GM19463 (cell line): ENCODE measurements at regions not wholly inside any gene's neighbourhood (a gene's known extent, or its start where the extent isn't known, plus 50 kb on each side); places are given as distances from the start of the nearest gene placed in this dataset.
A peak's percentile ranks its signal among the peaks of the same experiment; 100 is the strongest.

Experiments used
- ATAC-seq: cut with Tn5 transposase; IDR thresholded peaks from one replicate; pipeline ENCODE4 v1.9.1; 2021; ENCODE audit warnings: mild to moderate bottlenecking, moderate library complexity; ENCODE audit not compliant: unreplicated experiment

DNA sequence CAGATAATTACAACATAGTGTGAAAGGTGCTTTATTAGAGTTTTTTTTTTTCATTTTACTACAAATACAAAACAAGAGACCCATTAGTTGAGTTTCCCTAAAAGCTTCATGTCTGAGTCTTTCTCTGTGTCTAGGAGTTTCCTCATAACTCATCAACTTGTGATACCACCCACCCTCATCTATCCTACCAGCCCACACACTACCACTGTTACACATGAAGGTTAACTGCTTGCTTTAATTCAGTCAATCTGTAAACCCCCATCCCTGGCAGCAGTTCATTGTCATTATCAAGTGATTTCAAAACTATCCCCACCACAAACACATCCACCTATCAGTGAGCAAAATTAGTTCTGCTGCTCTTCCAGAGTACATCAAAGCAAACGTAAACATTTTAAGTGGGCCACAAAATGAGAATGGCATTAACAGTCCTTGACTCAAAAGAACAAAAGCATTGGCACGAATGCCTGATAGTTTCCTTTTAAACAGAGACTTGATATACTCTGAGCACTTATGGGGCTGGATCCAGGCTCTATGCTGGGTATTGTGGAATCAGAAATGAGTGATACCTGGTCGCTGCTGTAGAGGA is 331.6 kb upstream of the FAM241A start:
- ATAC-seq: no peak

DNA sequence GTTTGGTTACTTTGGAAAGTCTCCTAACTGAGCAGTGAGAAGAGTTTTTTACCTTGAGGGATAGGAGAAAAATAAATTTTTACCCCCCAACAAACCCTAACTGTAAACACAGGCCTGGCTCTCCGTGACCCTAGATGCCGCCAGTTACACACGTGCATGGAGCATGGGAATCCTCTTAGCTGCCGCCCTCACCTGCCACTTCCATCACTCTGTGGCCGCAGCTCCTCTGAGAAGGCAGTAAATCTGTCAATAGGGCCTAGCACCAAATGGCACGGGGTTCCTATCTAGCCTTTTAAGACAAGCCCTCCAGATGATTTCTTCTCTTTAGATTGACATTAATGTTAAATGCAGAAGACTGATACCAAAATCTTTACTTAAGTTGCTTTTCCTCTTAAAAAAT is 330.3 kb upstream of the FAM241A start:
- no peak for ATAC-seq

DNA sequence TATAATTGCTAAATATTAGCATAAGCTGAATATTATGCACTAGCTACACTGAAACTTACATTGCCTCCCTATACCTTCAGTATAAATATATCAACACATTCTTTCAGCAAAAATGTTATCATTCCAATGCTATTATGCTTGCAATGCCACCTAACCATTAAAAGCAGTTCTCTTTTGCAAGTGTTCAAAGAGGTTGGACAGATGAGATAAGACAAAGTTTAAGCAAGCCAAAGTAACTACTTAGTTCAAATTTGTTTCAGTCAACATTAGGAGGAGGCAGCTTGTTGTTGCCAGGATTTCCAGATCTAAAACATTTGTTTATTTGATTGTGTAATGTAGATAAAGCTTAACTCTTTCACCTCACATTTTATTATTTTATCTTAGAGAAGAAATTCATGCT is 323.9 kb upstream of the FAM241A start:
- no peak for ATAC-seq

DNA sequence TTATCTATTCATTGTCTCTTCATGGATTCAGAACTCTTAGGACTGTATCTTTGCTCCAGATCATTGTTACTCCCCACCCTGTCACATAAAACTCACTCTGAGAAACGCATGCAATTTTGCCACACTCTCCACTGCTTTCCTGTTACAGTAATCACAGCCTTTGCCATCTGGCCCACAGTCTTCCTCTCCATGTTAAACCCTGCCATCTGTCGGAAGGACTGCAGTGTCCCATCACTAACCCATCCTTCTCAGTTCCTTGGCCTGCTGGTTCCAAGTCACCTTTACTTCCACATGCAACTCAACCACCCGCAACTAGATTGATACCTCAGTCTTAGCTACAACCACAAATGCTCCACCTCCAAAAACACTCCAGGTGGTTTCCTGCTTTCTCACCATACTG is 308.7 kb upstream of the FAM241A start:
- no peak for ATAC-seq

DNA sequence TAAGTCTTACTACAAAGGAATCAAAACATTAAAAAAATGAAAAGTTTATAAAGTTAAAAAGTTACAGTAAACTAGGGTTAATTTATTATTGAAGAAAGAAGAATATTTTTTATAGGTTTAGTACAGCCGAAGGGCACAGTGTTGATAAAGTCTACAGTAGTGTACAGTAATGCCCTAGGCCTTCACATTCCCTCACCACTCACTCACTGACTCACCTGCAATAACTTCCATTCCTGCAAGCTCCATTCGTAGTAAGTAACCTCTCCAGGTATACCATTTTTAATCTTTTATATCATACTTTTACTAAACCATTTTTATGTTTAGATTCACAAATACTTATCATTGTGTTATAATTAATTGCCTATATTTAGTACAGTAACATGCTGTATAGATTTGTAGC is 307.5 kb upstream of the FAM241A start:
- ATAC-seq: no peak

DNA sequence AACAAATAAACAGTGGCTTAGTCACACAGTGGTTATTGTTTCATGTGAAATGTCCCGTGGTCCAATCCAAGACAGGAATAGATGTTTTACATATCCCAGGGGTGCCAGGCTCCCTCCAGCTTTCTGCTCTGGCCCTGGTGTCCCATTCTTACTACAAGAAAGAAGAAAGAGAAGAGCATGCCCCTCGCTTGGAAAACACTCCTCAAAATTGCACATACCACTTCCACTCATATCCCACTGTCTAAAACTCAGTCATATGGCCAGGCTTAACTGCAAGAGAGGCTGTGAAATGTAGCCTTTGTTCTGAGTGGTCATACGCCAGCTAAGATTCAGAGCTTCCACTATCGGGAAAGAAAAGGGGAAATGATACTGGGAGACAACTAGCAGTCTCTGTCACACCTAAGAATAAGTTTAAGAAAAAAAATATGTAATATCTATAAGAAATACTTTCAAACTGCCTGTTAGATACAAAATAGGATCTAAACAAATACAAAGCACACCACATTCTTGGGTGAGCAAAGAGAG is 306.8 kb upstream of the FAM241A start:
- ATAC-seq: peak; percentile 87

DNA sequence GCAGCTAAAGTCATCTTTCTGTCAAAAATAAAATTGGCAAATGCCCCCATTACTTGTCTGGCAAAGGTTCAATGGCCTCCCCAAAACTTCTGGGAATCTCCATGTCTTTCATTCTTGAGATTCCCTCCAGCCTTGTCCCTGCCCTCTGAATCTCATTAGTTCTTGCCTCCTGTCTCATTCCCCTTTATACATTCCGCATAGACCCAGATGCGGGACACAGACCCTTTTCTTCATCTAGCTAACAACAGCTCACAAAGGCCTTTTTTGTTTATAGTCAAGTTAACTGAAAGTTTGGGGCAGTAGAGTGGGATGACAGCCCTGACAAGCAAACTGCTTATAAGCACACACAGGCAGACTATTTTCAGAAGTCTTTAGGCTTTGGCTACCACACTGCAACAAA is 306.1 kb upstream of the FAM241A start:
- no peak for ATAC-seq

DNA sequence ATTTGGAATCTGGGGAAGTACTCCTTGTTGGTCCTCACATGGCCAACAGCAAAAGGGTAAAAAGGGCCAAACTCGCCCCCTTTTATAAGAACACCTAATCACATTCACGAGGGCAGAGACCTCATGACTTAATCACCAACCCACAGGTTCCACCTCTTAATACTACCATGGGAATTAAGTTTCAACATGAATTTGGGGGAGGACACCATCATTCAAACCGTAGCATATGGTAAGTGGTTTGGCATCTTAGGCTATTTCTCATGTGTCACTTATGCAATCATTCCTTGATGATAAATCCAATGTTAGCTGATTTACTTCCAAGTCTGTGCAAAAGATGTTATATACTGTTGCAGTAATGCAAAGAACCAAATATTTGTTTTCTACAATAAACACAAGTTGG is 302.9 kb upstream of the FAM241A start:
- no peak for ATAC-seq

DNA sequence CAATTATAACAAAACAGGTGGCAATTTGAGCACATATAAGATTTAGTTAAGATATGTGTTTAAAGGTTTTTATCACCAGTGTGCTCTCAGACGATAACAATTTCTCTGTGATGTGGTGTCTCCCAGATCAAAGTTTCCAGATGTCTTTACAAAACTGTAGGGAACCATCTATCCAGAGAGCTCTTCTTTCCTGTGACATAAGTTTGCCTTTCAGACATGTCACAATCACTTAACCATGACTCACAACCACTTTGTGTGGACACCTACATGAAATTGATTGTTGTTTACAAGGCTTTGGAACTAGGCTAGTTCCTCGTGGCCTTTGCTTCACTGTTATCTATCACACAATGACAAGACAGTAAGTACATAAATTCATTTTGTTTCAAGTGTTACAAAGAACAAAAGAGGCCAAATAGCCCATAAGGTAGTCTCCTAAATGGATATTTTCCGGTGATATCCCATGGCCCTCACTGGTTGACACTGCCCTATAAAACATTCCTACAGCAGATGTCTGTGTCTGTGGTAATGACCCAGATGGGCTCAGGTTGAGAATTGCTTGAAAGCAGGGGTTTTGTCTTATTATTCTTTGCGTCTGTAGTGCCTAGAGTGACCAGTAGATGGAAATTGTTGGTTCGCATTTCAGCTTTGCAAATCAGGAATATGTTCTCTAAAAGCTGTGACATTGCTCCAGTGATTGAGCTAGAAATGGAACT is 297.8 kb upstream of the FAM241A start:
- ATAC-seq: no peak

DNA sequence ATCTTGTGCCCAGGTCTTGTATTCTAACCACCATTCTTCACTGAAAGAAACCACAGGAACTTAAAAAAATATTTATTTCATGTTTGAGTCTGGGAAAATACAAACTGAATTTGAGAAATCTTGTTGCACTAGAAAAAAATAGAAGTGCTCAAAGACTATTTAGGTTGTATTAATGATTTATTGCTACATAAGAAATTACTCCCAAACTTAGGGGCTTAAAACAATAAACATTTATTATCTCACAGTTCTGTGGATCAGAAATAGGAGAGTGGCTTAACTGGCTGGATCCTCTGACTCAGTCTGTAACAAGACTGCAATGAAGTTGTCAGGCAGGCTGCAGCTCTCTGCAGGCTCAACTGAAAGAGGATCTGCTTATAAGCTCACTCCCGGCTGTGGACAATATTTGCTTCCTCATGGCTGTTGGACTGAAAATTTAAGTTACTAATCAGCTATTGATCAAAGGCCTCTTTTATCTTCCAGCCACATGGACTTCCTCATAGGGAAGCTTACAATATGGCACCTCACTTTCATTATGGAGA is 295.4 kb upstream of the FAM241A start:
- ATAC-seq: no peak

DNA sequence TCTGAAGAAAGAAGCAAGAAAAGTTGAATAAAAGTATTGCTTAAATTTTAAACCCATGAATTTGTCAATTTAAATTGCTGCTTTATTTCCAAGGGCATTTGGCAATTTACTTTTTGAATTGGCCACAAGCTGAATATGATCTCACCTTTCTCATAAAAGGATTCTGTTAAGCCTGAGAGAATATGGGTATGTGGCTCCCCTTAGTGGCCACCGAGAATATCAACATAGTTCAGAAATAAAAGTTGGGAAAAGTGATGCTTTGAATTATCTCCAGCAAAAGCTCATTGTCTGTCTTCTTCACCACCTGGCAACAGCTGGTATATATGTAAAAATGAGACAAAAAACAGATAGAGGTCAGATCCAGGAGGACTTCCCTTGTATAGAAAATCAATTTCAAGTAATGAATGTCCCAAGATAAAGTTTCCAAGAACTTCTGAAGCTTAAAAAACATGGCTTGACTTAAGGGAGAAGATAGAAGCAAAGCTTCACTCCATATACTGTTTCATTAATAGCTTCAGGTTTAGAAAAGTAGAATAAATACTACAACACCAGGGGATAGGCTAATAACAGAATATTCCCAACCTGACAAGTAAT is 290.7 kb upstream of the FAM241A start:
- ATAC-seq: peak; percentile 75

DNA sequence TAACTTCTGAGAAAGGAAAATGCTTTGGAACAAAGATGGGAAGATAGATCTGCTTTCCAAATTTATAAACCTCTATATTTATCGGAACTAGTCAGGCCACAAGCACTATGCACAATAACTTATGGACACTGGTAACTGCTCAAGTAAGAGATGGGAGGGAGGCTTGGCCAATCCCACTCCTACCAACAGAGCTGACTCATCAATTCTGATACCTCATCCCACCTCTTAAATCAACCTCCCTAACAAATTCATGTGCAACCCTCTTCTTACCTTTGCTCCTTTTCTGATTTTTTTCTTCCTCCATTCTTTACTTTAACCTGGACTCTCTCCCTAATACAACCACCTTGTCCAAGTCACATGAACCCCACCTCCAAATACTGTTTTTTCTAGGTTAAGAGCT is 289.9 kb upstream of the FAM241A start:
- ATAC-seq: no peak

DNA sequence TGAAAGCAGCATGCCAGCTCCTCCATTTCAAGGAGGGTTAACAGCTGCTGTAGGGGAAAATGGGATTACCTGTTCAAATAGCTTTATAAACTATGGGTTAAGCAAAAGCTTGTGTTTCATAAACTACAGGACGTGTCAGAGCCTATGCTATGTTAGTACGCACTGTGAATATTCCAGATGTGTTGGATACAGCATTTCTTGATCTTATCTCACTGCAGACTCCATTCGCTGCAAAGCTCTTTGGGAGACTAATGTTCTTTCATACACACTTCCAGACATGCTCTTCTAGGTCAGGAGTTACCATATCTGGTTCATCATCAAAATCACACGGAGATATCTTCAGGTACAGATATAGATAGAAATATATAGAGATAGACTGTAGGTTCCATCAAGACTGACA is 281.2 kb upstream of the FAM241A start:
- no peak for ATAC-seq

DNA sequence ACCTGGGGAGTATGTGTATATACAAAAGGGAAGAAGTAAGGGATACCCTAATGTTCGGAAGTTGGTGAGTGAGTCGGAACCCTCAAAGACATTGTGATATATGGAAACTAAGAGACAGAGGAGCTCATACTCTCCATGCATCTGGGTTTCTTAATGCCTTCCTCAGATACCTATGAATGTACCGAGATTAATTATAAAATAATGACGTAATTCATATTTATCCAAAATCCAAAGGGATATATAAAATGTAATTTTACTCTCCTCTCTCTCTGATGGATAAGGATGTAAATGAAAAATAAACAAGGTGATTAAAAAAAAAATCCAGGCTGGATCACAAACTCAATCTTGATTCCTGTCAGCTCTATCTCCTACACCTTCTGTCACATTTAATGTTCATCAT is 275.9 kb upstream of the FAM241A start:
- ATAC-seq: no peak

DNA sequence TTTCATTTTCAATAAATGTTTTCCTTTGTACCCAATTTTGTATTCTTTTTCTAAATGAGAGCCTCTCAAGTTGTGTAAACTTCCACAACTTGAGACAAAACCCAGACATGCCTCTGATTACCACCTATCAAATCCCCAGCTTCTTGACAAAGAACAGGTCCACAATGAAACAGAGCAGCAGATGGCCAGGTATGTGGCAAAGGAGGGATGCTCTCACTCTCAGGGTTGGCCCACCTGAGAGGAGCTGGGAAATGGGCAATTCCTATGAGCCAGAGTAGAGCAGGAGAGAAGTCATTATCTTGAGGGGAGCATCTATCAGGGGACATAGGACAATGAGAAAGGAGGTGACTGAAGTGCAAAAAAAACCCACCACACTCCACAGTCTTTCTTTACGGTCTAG is 273.5 kb upstream of the FAM241A start:
- ATAC-seq: no peak

DNA sequence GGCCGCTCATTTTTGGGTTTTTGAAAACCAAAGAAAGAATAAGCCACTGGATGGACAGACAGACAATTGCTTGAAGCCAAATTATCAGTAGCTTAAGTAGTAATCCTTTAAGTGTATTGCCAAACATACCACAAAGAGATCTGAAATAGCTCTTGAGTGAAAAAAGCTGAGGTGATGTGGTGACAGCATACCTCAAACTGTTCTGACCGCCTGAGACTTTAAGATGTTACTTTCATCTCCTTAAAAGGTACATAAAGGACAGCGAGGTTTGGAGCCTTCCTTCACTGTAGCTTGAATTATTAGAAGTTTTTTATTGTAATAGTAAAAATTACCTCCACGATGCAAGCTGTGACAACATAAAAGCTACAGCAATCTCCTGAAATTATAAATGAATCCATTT is 271.5 kb upstream of the FAM241A start:
- no peak for ATAC-seq

DNA sequence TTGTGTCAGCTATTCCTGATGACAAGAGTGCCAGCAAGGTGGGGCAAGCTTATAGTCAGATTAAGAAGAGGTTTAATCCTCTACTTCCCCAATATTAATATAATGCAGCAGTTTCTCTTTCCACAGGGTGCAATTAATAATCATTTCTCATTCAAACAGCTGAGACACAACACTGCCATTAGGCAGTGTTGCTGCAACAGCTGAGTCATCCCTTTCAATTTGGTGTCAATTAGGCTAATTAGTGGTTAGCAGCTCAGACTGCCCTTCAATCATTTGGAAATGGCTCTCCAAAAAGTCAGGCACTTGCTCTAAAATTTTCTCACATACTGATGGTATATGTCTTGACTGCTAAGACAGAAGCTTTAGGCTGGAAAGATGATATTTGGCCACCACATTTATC is 265.7 kb upstream of the FAM241A start:
- peak; percentile 75 for ATAC-seq

DNA sequence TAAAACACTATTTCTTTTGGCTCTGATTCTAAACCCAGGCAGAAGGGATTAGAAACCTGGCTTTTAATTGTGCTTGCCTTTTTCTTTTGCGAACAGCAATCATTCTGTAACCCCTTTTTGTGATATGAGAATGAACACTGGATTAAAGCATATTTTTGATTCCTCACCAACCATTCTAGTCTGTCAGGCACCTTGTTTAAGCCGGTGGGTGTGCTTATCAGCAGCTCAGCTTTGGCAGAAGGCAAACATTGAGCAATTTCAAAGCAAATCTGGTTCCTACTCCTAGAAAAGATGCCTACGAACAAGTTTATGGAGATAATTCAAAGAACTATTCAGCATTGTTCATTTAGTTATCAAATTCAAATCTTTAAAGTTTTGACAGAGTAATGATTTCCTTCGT is 265.1 kb upstream of the FAM241A start:
- ATAC-seq: no peak

DNA sequence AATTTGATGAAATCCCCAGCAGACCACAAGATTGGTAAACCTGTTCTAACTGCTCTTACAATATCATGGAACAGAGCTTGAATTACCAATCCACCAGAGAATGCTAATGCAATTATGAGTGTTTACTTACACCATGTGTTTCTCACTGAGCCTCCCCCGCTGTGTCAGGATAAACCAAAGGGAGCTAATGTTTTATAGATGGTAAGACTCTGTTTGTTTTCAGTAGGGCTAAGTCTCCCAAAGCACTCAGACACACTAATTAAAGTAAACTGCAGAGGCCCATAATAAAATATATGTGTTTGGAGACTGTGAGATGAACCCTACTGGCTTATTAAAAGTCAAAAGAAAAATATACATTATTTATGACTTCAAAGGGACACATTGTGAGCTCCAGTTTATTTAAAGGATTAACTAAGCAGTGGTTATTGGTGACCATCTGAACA is 261.7 kb upstream of the FAM241A start:
- ATAC-seq: no peak

DNA sequence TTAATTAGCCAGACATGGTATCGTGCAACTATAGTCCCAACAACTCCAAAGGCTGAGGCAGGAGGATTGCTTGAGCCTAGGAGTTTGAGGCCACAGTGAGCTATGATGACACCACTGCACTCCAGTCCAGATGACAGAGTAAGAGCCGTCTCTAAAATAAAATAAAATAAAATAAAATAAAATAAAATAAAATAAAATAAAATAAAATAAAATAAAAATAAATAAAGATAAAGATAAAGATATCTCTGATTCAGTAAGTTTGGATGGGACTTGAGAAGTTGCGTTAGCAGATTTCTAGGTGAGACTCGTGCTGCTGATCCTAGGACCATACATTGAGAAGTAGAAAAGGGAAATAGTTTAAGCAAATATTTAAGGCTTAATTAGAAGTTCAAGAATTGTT is 254.8 kb upstream of the FAM241A start:
- ATAC-seq: no peak

DNA sequence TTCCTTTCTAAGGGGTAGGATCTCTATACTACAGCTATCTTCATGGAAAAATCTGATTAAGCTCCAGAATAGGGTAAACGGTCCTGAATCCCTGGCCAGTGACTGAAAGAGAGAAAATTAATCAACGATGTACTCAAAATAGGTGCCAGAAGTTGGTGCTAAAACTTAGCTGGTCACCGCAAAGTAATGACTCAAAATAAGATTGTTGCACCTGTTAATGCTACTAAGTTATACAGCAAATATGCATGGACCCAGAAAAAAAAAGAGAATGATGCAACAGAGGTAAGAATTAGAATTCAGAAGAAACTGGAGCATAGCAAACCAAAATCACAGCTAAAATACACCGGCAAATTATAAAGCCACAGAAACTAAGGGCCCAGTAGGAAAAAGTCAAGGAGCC is 239.7 kb upstream of the FAM241A start:
- peak; percentile 92 for ATAC-seq

DNA sequence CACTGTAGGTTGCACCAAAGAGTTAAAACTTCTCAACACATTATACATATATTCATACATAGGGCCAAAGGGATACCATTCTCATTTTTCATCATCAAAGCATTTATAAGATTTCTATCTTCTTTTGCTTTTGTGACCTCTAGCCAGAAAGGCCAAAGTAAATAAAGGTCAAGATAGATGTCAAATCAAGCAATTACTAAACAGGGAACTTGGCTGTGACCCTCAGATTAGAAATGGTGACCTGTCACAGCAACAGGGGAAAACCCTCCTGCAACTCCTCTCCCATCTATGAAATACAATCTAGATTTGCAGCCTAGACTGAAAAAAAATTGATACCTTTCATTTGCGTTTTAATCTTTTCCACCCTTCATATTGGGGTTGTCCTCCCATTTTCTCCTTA is 225.6 kb upstream of the FAM241A start:
- ATAC-seq: no peak
